SU-DHL-6 (cell line): ENCODE measurements at regions not wholly inside any gene's neighbourhood (a gene's known extent, or its start where the extent isn't known, plus 50 kb on each side); places are given as distances from the start of the nearest gene placed in this dataset.

Source experiments
- EZH2phosphoT487 ChIP-seq: fragments of 200-600 bp; sonication (generic), shearing (Covaris generic); conservative IDR thresholded peaks from 2 replicates; pipeline ENCODE4 v1.6.1; 2018; ENCODE audit warnings: mild to moderate bottlenecking, antibody characterized with exemption, low read length, moderate library complexity, mixed read lengths
- TF ChIP-seq, protein P1 (sequence below): fragments of 200-600 bp; sonication (generic); IDR thresholded peaks from one replicate; pipeline ENCODE4 v1.5.1; 2017; ENCODE audit warnings: antibody characterized with exemption, mild to moderate bottlenecking, low read length, moderate library complexity; ENCODE audit not compliant: insufficient read depth, poor library complexity, severe bottlenecking

DNA sequence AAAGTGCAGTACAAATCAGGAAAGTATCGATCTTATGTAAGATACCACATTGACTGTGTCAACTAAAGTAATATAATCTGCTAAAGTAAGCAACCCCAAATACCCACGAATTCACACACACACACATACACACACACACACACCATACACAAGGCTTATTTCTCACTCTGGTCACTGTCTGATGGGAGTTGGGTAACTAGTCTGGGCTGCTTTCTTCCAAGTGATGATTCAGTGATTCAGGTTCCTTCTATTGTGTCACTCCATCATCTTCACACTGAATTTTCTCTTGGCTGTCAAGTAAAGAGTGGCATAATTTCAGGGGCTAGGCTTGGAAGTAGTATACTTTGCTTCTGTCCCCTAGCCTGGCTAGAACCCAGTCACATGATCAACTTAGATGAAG, 104.8 kb upstream of the CCDC54 start:
- TF ChIP-seq, protein P1, sequence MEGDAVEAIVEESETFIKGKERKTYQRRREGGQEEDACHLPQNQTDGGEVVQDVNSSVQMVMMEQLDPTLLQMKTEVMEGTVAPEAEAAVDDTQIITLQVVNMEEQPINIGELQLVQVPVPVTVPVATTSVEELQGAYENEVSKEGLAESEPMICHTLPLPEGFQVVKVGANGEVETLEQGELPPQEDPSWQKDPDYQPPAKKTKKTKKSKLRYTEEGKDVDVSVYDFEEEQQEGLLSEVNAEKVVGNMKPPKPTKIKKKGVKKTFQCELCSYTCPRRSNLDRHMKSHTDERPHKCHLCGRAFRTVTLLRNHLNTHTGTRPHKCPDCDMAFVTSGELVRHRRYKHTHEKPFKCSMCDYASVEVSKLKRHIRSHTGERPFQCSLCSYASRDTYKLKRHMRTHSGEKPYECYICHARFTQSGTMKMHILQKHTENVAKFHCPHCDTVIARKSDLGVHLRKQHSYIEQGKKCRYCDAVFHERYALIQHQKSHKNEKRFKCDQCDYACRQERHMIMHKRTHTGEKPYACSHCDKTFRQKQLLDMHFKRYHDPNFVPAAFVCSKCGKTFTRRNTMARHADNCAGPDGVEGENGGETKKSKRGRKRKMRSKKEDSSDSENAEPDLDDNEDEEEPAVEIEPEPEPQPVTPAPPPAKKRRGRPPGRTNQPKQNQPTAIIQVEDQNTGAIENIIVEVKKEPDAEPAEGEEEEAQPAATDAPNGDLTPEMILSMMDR, result no peak
- TF ChIP-seq EZH2phosphoT487, result no peak
